Loucy (cell line): ENCODE measurements at regions not wholly inside any gene's neighbourhood (a gene's known extent, or its start where the extent isn't known, plus 50 kb on each side); places are given as distances from the start of the nearest gene placed in this dataset.

Experiments used
- H2AFZ ChIP-seq: fragments of 200-600 bp; sonication (generic); 2 replicates; pipeline ENCODE4 v1.6.0; 2016; ENCODE audit warnings: antibody characterized with exemption, mild to moderate bottlenecking, low read length, moderate library complexity
- H3F3A ChIP-seq: fragments of 200-600 bp; 2 replicates; pipeline ENCODE4 v1.6.0; 2016; ENCODE audit warnings: antibody characterized with exemption, low read depth, mild to moderate bottlenecking
- H3K27me3 ChIP-seq: fragments of 200-600 bp; sonication (generic); 2 replicates; pipeline ENCODE4 v1.6.1; 2014; ENCODE audit warnings: low read length, mild to moderate bottlenecking; ENCODE audit not compliant: insufficient read depth, poor library complexity, severe bottlenecking
- H3K36me3 ChIP-seq: fragments of 200-600 bp; sonication (generic); 2 replicates; pipeline ENCODE4 v1.6.1; 2016; ENCODE audit warnings: low read length; ENCODE audit not compliant: insufficient read depth
- H3K4me1 ChIP-seq: fragments of 200-600 bp; sonication (generic); 2 replicates; pipeline ENCODE4 v1.5.1; 2014; ENCODE audit warnings: low read length, mild to moderate bottlenecking; ENCODE audit not compliant: insufficient read depth, poor library complexity, severe bottlenecking
- H3K4me2 ChIP-seq: fragments of 200-600 bp; sonication (generic); 2 replicates; pipeline ENCODE4 v1.6.0; 2014; ENCODE audit warnings: antibody characterized with exemption, low read length, low read depth, mild to moderate bottlenecking; ENCODE audit not compliant: poor library complexity, severe bottlenecking
- H3K4me3 ChIP-seq: fragments of 200-600 bp; sonication (generic); 2 replicates; pipeline ENCODE4 v1.5.1; 2014; ENCODE audit warnings: low read length, mild to moderate bottlenecking, mixed read lengths; ENCODE audit not compliant: poor library complexity, severe bottlenecking
- H3K79me2 ChIP-seq: fragments of 200-600 bp; sonication (generic); 2 replicates; pipeline ENCODE4 v1.6.1; 2014; ENCODE audit warnings: low read length; ENCODE audit not compliant: insufficient read depth
- H3K9ac ChIP-seq: fragments of 200-600 bp; sonication (generic); 2 replicates; pipeline ENCODE4 v1.6.0; 2014; ENCODE audit warnings: mild to moderate bottlenecking, low read depth, low read length, moderate library complexity; ENCODE audit not compliant: poor library complexity, severe bottlenecking
- H3K9me2 ChIP-seq: fragments of 200-600 bp; sonication (generic); replicated peaks from 2 replicates; pipeline ENCODE4 v1.6.1; 2016; ENCODE audit warnings: low read depth, low read length, mixed read lengths
- H3K9me3 ChIP-seq: fragments of 200-600 bp; sonication (generic); 2 replicates; pipeline ENCODE4 v1.6.1; 2014; ENCODE audit warnings: mild to moderate bottlenecking, antibody characterized with exemption, low read length, low read depth; ENCODE audit not compliant: insufficient read depth
- H4K20me1 ChIP-seq: fragments of 200-600 bp; sonication (generic); 2 replicates; pipeline ENCODE4 v1.6.0; 2014; ENCODE audit warnings: antibody characterized with exemption, low read length, mild to moderate bottlenecking; ENCODE audit not compliant: insufficient read depth, poor library complexity, severe bottlenecking
- CTCF ChIP-seq: fragments of 200-600 bp; sonication (generic); conservative IDR thresholded peaks from 2 replicates; pipeline ENCODE4 v1.5.1; 2014; ENCODE audit warnings: mild to moderate bottlenecking, antibody characterized with exemption, low read length
- EZH2phosphoT487 ChIP-seq: fragments of 200-600 bp; IDR thresholded peaks from 2 replicates; pipeline ENCODE4 v1.6.1; 2018; ENCODE audit warnings: antibody characterized with exemption, mild to moderate bottlenecking, moderate library complexity, borderline replicate concordance

GRCh38 chr11:42055606-42056005 is 596.2 kb upstream of the LRRC4C start:
- no peaks in the 10 kb centered on the region for H3K9me3 ChIP-seq
- H3K4me3 ChIP-seq, result no peak overlapping the region
- H3K4me1 ChIP-seq, result no peaks in the 10 kb centered on the region
- no peaks in the 10 kb centered on the region for H4K20me1 ChIP-seq
- H3K9me2 ChIP-seq, result no peaks in the 10 kb centered on the region
- no peaks in the 10 kb centered on the region for H3K36me3 ChIP-seq
- TF ChIP-seq CTCF (no peak), EZH2phosphoT487 (no peak)
- no peak overlapping the region for H2AFZ ChIP-seq
- no peak overlapping the region for H3K4me2 ChIP-seq
- no peak overlapping the region for H3K9ac ChIP-seq
- H3K79me2 ChIP-seq, result no peaks in the 10 kb centered on the region
- H3F3A ChIP-seq, result no peaks in the 10 kb centered on the region
- no peaks in the 10 kb centered on the region for H3K27me3 ChIP-seq

DNA sequence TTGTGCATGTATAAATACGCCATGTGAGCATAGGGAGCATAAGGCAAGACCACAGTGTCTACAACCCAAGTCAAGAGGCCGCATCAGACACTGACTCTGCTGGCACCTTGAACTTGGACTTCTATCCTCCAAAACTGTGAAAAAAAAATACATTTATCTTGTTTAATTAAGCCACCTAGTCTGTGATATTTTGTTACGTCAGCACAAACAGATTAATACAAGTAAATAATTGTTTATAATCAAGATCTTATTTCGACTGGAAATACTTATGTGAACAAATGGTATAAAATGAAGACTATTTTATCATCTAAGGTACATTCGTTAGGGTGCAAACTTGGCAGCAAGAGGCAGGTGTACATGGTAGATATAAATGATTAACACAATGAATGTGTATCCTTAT is 599.3 kb upstream of the LRRC4C start:
- no peak overlapping the region for H2AFZ ChIP-seq
- no peaks in the 10 kb centered on the region for H3K27me3 ChIP-seq
- no peaks in the 10 kb centered on the region for H3K9me2 ChIP-seq
- H3F3A ChIP-seq, result no peaks in the 10 kb centered on the region
- no peak for TF ChIP-seq EZH2phosphoT487
- TF ChIP-seq CTCF, result no peak
- H3K4me3 ChIP-seq, result no peak overlapping the region
- H3K9me3 ChIP-seq, result no peaks in the 10 kb centered on the region
- no peaks in the 10 kb centered on the region for H3K36me3 ChIP-seq
- H3K4me1 ChIP-seq, result no peaks in the 10 kb centered on the region
- H4K20me1 ChIP-seq, result no peaks in the 10 kb centered on the region
- H3K9ac ChIP-seq, result no peak overlapping the region
- no peaks in the 10 kb centered on the region for H3K79me2 ChIP-seq
- H3K4me2 ChIP-seq, result no peak overlapping the region

GRCh38 chr11:42065199-42065598 is 605.7 kb upstream of the LRRC4C start:
- TF ChIP-seq CTCF (no peak), EZH2phosphoT487 (no peak)
- Histone ChIP-seq H3K36me3 (no peaks in the 10 kb centered on the region), H3F3A (no peaks in the 10 kb centered on the region), H2AFZ (no peak overlapping the region), H3K9ac (no peak overlapping the region), H3K79me2 (no peaks in the 10 kb centered on the region), H3K27me3 (no peaks in the 10 kb centered on the region), H3K9me3 (no peaks in the 10 kb centered on the region), H4K20me1 (no peaks in the 10 kb centered on the region), H3K9me2 (no peaks in the 10 kb centered on the region), H3K4me1 (no peaks in the 10 kb centered on the region), H3K4me3 (no peak overlapping the region), H3K4me2 (no peak overlapping the region)
